CD4-positive, CD25-positive, alpha-beta regulatory T cell (primary cell): ENCODE measurements at regions not wholly inside any gene's neighbourhood (a gene's known extent, or its start where the extent isn't known, plus 50 kb on each side); places are given as distances from the start of the nearest gene placed in this dataset.
A peak's percentile ranks its signal among the peaks of the same experiment; 100 is the strongest.

Experiments used
- ATAC-seq, 2 donors: fragments of 150-1000 bp; cut with Tn5 transposase; one replicate each; pipeline ENCODE4 v1.10.0; 2021; ENCODE audit warnings: low read depth in 2 of 2, moderate number of reproducible peaks in 2 of 2, moderate library complexity in 1 of 2
- DNase-seq, 3 donors: peaks; one replicate each; pipeline versions ENCODE4 v3.0.0 to v3.0.0-alpha.2; 2012 to 2022; ENCODE audit warnings: mixed read lengths in 1 of 3
- H3K27ac ChIP-seq: one replicate; pipeline ENCODE4 v1.7.0; 2013; ENCODE audit warnings: mild to moderate bottlenecking, low read length; ENCODE audit not compliant: insufficient read depth, poor library complexity, severe bottlenecking
- H3K27me3 ChIP-seq: one replicate; pipeline ENCODE4 v1.7.0; 2013; ENCODE audit warnings: low read length; ENCODE audit not compliant: control insufficient read depth, insufficient read depth
- H3K36me3 ChIP-seq: one replicate; pipeline ENCODE4 v1.7.0; 2013; ENCODE audit warnings: mild to moderate bottlenecking, low read length, moderate library complexity; ENCODE audit not compliant: control insufficient read depth, insufficient read depth
- H3K4me1 ChIP-seq: 2 replicates; pipeline ENCODE4 v1.7.0; 2013; ENCODE audit warnings: mild to moderate bottlenecking, low read length; ENCODE audit not compliant: insufficient read depth, control insufficient read depth, poor library complexity, severe bottlenecking
- H3K4me3 ChIP-seq: one replicate; pipeline ENCODE4 v1.7.0; 2013; ENCODE audit warnings: low read depth, mild to moderate bottlenecking, low read length, moderate library complexity
- H3K9me3 ChIP-seq, 2 experiments: 1 replicate in 1 of 2; 2 replicates in 1 of 2; pipeline ENCODE4 v1.7.0; 2013; ENCODE audit warnings: low read length in 2 of 2, mild to moderate bottlenecking in 1 of 2, moderate library complexity in 1 of 2; ENCODE audit not compliant: control insufficient read depth in 2 of 2
- H3K27ac Mint-ChIP-seq, 3 donors: one replicate each; pipeline ENCODE4 v1.8.0; 2020 to 2022; ENCODE audit warnings: mild to moderate bottlenecking in 3 of 3, mixed read lengths in 3 of 3, moderate library complexity in 2 of 3
- H3K27me3 Mint-ChIP-seq: one replicate; pipeline ENCODE4 v1.8.0; 2022; ENCODE audit warnings: mild to moderate bottlenecking, mixed read lengths
- H3K36me3 Mint-ChIP-seq: one replicate; pipeline ENCODE4 v1.8.0; 2020; ENCODE audit warnings: mixed read lengths
- H3K4me1 Mint-ChIP-seq, 4 donors: one replicate each; pipeline ENCODE4 v1.8.0; 2020 to 2022; ENCODE audit warnings: mixed read lengths in 4 of 4, mild to moderate bottlenecking in 1 of 4
- H3K4me3 Mint-ChIP-seq, 4 donors: one replicate each; pipeline ENCODE4 v1.8.0; 2020 to 2022; ENCODE audit warnings: mild to moderate bottlenecking in 4 of 4, mixed read lengths in 4 of 4, moderate library complexity in 3 of 4
- H3K9me3 Mint-ChIP-seq, 7 donors: one replicate each; pipeline ENCODE4 v1.8.0; 2020 to 2022; ENCODE audit warnings: mixed read lengths in 7 of 7, mild to moderate bottlenecking in 3 of 7, moderate library complexity in 2 of 7

DNA sequence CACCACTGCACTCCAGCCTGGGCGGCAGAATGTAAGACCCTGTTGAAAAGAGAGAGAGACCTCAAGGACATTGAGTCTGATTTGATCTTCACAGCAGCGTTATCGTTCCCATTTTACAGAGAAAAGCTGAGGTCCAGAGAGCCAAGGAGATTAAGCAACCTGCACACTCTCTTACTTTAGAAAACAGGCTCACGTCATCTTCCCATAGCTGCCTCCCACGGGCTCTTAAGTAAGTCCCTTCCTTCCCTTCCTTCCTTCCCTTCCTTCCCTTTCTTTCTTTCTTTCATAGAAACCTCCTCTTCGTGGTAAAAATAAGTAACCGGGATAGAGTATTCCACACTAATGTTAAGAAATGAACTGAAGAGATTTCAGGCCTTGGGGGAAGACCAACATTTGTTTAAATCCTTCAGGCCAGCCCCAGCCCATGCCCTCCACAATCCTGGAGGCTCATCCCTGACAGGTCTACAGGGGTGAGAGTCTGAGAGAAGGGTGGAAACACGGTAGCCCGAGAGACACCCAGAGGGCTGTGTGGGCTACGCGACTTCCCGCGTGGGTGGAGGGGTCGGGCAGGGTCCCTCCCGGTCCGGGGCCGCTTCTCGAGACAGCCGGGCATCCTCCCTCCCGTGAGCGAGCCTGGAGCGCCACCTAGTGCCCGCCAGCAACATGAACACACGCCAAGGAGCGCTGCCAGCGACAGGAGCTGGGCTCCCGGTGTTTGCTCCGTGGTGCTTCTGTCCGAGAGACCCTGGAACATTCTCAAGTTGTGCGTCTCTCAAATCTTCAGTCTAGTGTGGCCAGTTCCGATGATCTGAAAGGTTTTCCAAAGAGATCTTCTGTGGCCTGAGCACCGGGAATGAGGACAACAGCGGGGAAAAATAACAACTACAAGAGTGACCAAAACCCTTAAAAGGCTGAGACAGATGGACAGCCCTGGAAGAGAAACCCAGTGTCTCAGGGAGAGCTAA is 160.3 kb downstream of the INO80D start:
- no peak overlapping the region for H3K4me3 ChIP-seq
- Mint-ChIP-seq H3K4me1 (peaks cover 0 to 9% (median 4%) of the 10 kb centered on the region in 4 donors), H3K36me3 (no peaks in the 10 kb centered on the region), H3K27ac (no peak overlapping the region), H3K27me3 (peaks cover 32% of the 10 kb centered on the region), H3K9me3 (peaks cover 0 to 3% (median 0%) of the 10 kb centered on the region in 7 donors), H3K4me3 (peak overlapping the region in 1 of 4 donors; percentile 11)
- DNase-seq, result peak; percentile 22 to 56 (median 46)
- ATAC-seq, result peak; percentile 56 to 58
- H3K36me3 ChIP-seq, result no peaks in the 10 kb centered on the region
- H3K27me3 ChIP-seq, result peaks cover 8% of the 10 kb centered on the region
- no peaks in the 10 kb centered on the region for H3K9me3 ChIP-seq
- H3K4me1 ChIP-seq, result peaks cover 7% of the 10 kb centered on the region
- no peak overlapping the region for H3K27ac ChIP-seq

DNA sequence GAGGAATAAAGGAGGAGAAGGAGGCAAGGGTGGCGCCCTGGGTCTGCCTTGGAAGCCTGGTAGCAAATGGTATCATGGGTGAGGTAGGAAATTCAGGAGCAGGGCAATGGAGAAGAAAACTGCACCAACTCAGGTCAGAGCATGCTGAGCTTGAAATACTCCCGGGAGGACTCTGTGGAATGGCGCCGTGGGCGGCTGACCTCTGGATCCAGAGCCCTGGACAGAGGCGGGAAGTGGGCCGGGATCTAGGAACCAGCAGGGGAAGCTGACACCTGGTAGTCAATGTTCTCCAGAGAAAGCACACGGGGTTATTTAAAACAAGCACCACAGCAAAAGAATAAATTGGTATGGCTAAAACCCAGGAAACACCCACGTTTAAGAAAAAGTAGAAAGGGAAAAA is 161.3 kb downstream of the INO80D start:
- ATAC-seq (no peak), DNase-seq (no peak)
- Histone ChIP-seq H3K27ac (no peak overlapping the region), H3K4me1 (peaks cover 7% of the 10 kb centered on the region), H3K9me3 (no peaks in the 10 kb centered on the region), H3K36me3 (no peaks in the 10 kb centered on the region), H3K27me3 (peaks cover 8% of the 10 kb centered on the region), H3K4me3 (no peak overlapping the region)
- H3K36me3 Mint-ChIP-seq, result no peaks in the 10 kb centered on the region
- no peak overlapping the region for H3K27ac Mint-ChIP-seq
- peaks cover 0 to 9% (median 4%) of the 10 kb centered on the region in 4 donors for H3K4me1 Mint-ChIP-seq
- peak overlapping the region in 1 of 4 donors; percentile 6 for H3K4me3 Mint-ChIP-seq
- H3K9me3 Mint-ChIP-seq, result peaks cover 0 to 3% (median 0%) of the 10 kb centered on the region in 7 donors
- H3K27me3 Mint-ChIP-seq, result peaks cover 32% of the 10 kb centered on the region

DNA sequence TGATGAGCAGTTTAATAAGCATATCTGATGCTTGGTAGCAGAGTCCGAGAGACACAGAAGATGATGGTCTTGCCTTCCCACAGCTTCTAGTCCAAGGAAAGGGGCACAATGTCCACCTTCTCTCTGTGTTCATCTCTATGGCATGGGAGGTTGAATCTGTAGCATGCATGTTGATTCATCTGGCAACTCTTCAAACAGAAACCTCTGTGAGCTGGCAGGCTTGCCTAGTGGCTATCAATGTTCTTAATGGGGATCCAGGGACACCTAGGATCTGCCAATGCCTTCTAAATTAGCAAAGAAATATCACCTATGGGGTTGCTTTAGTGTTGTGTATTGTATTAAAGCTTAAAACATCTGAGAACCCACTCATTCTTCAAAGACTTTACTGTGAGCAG is 170.8 kb downstream of the INO80D start:
- no peak overlapping the region for H3K4me3 Mint-ChIP-seq
- no peak overlapping the region for H3K27ac ChIP-seq

DNA sequence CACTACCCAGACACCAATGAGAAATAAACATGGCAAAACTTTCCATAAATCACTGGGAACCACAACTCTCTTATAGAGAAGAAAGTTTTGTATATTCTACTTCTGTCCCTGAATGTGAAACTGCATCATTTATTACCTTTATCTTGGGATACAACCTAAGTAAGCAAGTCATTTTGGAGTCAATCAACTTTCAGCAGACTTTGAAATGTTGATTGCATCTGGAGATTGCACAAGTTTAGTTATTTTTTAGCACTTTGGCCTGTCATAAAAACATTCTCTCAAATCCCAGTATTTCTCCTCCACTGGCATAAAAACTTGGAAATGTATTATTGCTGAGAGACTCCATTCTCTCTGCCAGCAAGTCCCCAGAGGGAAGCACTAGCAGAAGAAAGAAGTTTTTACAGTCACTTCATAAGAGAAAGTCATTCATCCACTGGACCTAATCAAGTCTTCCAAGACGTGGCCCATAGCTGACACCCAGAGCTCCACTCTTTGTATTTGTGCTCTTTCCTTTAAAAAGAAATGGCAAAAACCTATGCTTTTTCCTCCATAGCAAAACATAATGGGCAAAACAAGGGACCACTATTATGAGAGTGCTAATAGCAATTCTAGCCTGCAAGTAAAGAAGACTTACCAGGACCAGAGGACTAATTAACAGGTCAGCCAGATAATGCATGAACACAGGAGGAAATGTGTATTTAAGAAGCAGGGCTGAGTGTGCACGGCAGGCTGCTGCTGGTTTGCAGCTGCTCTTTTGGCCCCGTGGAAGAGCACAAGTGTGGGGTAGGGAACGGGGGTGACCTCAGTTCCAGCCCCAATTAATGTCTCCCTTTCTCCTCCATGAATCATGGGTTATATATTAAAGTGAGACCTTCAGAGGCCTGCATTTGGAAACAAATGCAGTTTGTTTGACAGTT is 171.5 kb downstream of the INO80D start:
- no peak overlapping the region for H3K27ac ChIP-seq
- H3K36me3 ChIP-seq, result no peaks in the 10 kb centered on the region
- no peaks in the 10 kb centered on the region for H3K36me3 Mint-ChIP-seq
- no peaks in the 10 kb centered on the region for H3K4me1 Mint-ChIP-seq
- DNase-seq, result no peak
- H3K27me3 ChIP-seq, result peaks cover 6% of the 10 kb centered on the region
- H3K27ac Mint-ChIP-seq, result no peak overlapping the region
- no peak overlapping the region for H3K4me3 ChIP-seq
- no peak for ATAC-seq
- no peaks in the 10 kb centered on the region for H3K9me3 ChIP-seq
- no peaks in the 10 kb centered on the region for H3K4me1 ChIP-seq
- peaks cover 0 to 2% (median 0%) of the 10 kb centered on the region in 7 donors for H3K9me3 Mint-ChIP-seq
- H3K27me3 Mint-ChIP-seq, result peaks cover 10% of the 10 kb centered on the region
- H3K4me3 Mint-ChIP-seq, result no peak overlapping the region

More for the DNA sequence above, 170.8 kb downstream of the INO80D start:
- Mint-ChIP-seq H3K27ac (no peak overlapping the region), H3K36me3 (no peaks in the 10 kb centered on the region), H3K9me3 (peaks cover 0 to 2% (median 0%) of the 10 kb centered on the region in 7 donors), H3K4me1 (no peaks in the 10 kb centered on the region), H3K27me3 (peaks cover 16% of the 10 kb centered on the region)
- H3K36me3 ChIP-seq, result no peaks in the 10 kb centered on the region
- ATAC-seq (no peak), DNase-seq (no peak)
- no peak overlapping the region for H3K4me3 ChIP-seq
- peaks cover 6% of the 10 kb centered on the region for H3K27me3 ChIP-seq
- no peaks in the 10 kb centered on the region for H3K4me1 ChIP-seq
- no peaks in the 10 kb centered on the region for H3K9me3 ChIP-seq

DNA sequence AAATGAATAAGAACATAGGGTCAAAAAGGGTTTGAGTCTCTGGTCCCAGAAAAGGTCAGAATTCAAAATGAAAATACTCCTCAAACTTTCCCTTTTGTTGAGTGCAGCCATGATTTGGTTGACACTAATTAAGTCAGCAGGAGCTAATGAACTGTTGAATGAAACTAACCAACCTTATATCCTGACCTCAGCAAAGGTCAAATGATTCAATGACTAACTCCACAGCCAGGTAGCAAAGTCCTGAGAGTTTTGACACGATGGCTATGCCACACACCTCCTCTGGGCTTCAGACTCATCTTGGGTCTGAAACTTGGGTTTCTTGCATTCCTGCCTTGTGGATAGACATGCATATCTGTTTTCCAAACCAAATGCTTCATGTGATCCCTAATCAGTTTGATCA is 172.3 kb downstream of the INO80D start:
- Mint-ChIP-seq H3K27ac (no peak overlapping the region), H3K36me3 (no peaks in the 10 kb centered on the region), H3K9me3 (peaks cover 0 to 2% (median 0%) of the 10 kb centered on the region in 7 donors), H3K4me3 (no peak overlapping the region), H3K4me1 (no peaks in the 10 kb centered on the region), H3K27me3 (peaks cover 10% of the 10 kb centered on the region)
- DNase-seq (no peak), ATAC-seq (no peak)
- H3K4me3 ChIP-seq, result no peak overlapping the region
- H3K27ac ChIP-seq, result no peak overlapping the region
- no peaks in the 10 kb centered on the region for H3K36me3 ChIP-seq
- H3K9me3 ChIP-seq, result no peaks in the 10 kb centered on the region
- peaks cover 6% of the 10 kb centered on the region for H3K27me3 ChIP-seq
- no peaks in the 10 kb centered on the region for H3K4me1 ChIP-seq

DNA sequence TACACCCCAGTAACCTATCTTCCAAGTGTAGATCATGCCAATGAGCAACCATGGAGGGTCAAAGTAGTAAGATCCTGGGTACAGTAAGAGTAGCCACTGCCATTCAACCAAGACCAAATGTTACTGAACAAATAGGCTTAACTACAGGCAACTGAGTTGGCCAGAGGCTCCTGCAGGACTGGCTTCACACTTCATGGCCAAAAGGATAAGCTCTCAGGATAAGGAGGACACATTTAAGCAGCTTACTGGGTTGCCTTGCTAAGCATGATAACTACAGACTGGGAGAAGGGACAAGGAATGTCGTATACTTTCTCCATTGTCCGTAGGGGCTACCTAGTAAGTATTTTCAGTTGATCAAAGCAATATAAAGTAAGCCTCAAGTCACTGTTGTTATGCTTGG is 174.7 kb downstream of the INO80D start:
- Histone ChIP-seq H3K4me1 (no peaks in the 10 kb centered on the region), H3K27ac (no peak overlapping the region), H3K27me3 (peaks cover 6% of the 10 kb centered on the region), H3K36me3 (no peaks in the 10 kb centered on the region), H3K4me3 (no peak overlapping the region), H3K9me3 (no peaks in the 10 kb centered on the region)
- Mint-ChIP-seq H3K4me3 (no peak overlapping the region), H3K27ac (no peak overlapping the region), H3K27me3 (peaks cover 10% of the 10 kb centered on the region), H3K9me3 (peaks cover 0 to 2% (median 0%) of the 10 kb centered on the region in 7 donors), H3K36me3 (no peaks in the 10 kb centered on the region), H3K4me1 (no peaks in the 10 kb centered on the region)
- no peak for ATAC-seq
- DNase-seq, result no peak

DNA sequence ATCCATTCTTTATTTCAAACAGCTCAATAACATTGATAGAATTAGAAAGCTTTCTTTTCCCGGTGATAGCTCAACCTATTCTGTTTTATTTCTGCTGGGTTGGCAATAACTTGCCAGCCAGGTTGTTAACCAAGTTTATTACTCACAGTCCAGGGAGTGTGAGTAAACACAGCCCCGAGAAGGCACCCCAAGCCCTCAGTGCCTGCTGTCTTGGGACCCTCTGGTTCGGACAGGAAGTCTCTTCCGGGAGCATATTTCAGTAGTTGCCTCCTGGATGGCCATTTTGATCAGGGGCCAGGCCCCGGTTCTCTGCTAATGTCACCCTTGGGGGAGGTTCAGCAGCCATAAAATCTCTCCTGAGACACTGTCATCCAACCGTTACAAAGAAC is 176.8 kb downstream of the INO80D start:
- no peaks in the 10 kb centered on the region for H3K4me1 ChIP-seq
- ATAC-seq, result no peak
- no peak for DNase-seq
- no peaks in the 10 kb centered on the region for H3K9me3 ChIP-seq
- peaks cover 2% of the 10 kb centered on the region for H3K27me3 ChIP-seq
- H3K4me1 Mint-ChIP-seq, result no peaks in the 10 kb centered on the region
- H3K4me3 ChIP-seq, result no peak overlapping the region
- no peak overlapping the region for H3K27ac ChIP-seq
- H3K4me3 Mint-ChIP-seq, result no peak overlapping the region
- H3K27me3 Mint-ChIP-seq, result no peaks in the 10 kb centered on the region
- no peak overlapping the region for H3K27ac Mint-ChIP-seq
- peaks cover 0 to 3% (median 0%) of the 10 kb centered on the region in 7 donors for H3K9me3 Mint-ChIP-seq
- no peaks in the 10 kb centered on the region for H3K36me3 ChIP-seq
- H3K36me3 Mint-ChIP-seq, result no peaks in the 10 kb centered on the region
